ENCODE measurements at regions not wholly inside any gene's neighbourhood (a gene's known extent, or its start where the extent isn't known, plus 50 kb on each side); places are given as distances from the start of the nearest gene placed in this dataset.
"Not testable (repeated sequence)": the region's sequence is repeated elsewhere in the genome, so short reads cannot be mapped to it uniquely, and the experiment has no call there.

DNA sequence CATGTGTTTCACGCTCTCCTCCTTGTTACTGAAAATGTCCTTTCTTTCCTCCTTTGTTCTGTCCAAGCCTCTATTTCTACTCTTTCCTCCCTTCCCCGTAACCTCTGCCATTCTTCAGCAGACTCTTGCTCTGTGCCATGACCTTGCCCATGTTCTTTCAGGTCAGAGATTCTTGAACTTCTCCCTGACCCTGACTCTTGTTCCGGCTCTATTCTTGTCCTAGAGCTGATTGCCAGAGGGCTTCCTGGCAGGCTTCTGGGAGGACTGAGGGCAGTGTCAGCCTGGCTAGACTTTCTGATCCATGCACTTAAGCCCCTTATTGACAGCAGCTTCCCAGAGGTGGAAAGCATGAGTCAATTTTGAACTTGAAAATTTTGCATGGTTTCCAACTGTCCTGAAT is 174.2 kb downstream of the TMEM161B start:
- intact Hi-C loops (cut with DNase I) = no loop called here
- DNase-seq = peak in 2 of 42 donors; percentile 11

DNA sequence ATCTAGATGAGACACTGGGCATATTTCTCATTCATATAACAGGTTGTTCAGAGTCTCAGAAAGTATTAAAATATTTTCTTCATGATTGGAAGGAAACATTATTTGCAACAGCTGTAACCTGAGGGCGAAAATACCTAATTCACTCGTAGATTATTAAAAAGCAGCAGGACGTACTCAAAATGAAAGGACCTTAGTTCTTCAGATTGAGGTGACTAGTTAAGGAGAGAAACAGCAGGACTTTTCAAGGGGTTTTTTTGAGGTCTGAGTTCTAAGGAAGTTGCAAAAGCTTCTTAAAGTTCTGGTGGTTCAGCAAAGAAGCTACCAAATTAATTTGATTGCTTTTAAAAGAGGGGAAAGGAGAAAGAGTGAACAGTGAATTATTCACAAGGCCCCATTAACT is 174.9 kb downstream of the TMEM161B start:
- DNase-seq = no peak
- intact Hi-C loops (cut with DNase I) = no loop called here

DNA sequence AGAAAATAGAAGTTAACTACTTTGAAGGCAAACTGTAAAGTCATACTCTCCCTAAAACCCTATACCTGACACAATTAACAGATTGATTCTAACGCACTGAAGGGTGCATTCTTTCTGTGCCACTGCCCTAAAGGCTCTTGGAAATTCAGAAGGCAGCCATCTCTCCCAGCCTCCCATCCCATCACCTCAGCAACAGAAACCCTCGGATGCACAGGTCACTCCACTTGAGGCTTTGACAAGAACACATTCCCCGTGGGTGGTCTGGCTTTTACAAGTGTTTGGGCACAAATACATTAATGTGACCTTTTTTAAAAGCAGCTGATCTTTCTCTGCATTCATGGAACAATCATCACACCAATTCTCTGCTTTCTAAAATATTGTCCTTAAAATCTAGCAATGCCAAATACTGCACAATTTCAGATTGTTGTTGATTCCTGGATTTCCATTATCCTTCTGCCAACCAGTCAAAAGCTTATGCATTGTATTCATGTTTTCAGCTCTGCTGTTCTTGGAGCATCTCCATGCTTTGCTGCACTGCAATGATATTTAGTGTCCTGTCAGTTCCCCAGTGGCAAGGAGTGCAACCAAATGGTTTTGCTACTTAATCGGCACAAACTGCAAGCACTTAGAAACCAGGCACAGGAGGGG is 175.6 kb downstream of the TMEM161B start:
- DNase-seq = peak in 17 of 42 donors; percentile 14 to 68 (median 28)
- intact Hi-C loops (cut with DNase I) = no loop called here

DNA sequence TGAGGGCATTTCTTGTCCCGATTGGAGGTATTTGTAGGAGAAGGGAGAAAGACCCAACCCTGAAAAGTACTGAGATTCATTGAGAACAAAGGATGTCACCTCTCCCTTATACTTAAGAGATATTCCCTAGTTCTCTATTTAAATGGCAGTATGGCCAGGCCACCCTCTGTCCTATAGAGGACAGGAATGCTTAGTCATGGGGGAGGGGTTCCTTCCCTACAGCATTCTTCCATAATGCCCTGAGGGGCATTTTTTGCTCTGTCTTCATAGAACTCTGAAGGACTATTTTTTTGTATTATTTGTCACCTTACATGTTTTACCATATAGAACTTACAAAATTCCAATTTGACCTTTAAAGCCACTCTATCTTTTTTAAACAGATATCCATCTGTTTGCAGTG is 176.3 kb downstream of the TMEM161B start:
- no peak for DNase-seq
- intact Hi-C loops (cut with DNase I) = no loop called here

DNA sequence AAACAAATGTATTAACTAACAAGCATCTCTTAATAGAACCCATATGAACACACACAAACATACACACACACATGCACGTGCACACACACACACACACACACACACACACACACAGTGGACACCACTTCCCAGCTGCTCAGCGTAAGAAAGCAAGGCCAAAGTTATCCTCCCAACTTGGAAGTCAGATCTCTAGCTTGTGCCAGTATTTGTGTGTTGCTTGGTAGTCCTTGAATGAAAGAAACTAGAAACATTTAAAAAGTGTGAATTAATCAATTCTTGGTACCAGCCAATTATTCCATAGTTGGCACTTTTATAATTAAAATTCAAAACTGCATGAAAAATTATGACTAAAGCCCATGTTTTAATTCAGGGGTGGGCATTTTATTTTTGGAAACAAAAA is 178.1 kb downstream of the TMEM161B start:
- no peak for DNase-seq
- intact Hi-C loops (cut with DNase I) = no loop called here

DNA sequence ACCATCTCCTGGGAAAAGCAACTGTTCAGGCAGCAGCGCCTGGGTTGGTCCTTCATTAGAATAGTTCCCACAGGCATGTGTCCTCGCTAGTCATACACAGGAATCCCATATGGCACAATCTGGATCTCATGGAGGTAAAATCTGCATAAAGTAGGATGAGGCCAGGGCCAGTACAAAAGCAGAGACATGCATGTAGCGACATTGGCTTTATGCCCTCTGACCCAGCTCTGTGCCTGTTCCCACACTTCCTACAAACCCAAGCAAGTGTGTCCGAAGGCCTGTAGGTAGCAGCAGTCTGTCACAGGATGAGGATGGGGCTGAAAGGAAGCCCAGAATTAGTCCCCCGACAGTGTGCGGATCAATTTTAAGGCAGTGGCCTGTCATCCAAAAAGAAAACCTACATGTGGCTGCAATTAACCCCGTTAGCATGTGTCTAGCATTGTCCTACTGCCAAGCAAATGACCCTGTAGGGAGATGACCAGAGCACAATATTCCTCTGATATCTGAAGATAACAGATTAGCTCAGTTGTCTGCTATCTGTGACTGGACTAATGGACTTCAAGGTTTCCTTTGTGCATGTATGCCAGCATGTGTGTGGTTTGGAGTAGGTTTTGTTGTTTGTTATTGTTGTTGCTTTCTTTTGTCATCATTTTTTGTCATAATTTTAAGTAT is 178.8 kb downstream of the TMEM161B start:
- intact Hi-C loops (cut with DNase I) = no loop called here
- no peak for DNase-seq

DNA sequence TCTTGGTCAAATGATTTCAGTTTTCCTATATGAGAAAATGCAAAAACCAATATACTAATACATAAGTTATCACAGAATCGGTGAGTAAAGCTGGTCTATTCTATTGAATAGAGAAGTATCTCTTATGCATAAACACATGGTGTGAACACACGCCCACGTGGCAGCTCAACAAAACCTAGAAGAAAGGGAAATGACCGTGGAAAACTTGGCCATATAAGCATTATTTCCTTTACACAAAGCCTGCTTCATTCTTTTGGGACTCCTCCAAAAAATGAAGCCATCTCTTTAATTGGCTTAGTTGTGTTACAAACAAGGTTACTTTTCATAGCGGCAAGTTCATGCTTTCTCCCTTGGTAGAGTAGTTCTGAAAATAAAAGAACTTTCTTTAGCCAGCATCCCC is 183.2 kb downstream of the TMEM161B start:
- no peak for DNase-seq
- intact Hi-C loops (cut with DNase I) = no loop called here

DNA sequence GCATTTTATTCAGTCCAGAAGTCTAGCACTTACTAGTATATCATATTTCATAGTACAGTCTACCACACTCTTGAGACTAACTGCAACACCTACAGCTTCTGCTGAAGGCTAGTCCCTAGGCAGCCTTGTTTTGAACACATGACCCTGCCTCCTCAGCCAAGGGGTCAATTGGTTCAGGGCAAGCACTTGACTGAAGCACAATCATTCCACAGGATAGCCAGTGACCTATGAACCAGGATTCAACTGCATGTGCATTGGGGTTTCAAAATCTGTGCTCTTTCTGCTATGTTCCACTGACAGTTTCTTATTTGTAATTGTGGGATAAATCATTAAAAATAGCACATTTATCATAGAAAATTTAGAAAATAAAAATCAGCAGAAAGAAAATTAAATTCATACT is 186.8 kb downstream of the TMEM161B start:
- intact Hi-C loops (cut with DNase I) = no loop called here
- DNase-seq = no peak

DNA sequence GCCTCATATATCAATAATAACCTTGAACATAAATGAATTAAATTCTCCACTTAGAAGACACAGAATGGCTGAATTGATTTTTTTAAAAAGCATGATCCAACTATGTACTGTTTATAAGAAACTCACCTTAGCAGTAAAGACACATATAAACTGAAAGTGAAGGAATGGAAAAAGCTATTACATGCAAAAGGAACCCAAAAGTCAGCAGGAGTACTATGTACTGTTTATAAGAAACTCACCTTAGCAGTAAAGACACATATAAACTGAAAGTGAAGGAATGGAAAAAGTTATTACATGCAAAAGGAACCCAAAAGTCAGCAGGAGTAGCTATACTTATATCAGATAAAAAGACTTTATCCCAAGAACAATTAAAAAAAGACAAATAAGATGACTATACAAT is 204.8 kb downstream of the TMEM161B start:
- DNase-seq = no peak
- intact Hi-C loops (cut with DNase I) = no loop called here

DNA sequence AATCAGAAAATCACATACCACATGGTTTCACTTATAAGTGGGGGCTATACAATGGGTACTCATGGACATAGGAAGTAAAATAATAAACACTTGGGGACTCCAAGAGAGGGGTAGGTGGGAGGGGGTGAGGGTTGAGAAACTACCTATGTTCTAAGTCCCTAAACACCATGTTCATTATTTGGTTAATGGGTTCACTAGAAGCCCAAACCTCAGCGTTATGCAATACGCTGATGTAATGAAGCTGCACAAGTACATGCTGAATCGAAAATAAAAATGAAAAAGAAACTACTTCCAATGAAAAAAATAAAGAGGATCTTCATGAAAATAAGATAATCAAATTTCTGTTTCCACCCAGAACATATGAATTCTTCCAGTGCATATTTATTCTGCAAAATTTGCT is 208.5 kb downstream of the TMEM161B start:
- intact Hi-C loops (cut with DNase I) = no loop called here
- no peak for DNase-seq

DNA sequence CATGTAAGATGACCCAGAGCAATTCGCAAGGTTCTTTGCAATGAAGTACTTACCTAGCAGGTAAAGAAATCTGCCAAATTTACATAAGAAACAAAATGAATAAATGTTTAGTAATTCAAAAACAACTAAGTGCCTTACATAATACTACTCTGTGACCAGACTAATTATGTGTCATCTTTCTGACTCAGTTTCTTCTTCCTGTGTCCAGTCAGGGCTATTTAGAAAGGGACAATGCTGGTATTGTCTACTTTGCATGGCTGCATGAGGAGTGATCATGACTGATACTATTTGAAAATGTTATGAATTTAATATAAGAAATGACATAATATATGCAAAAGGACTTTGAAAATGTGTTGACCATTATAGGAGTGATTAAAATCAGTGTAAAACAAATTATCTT is 210.0 kb downstream of the TMEM161B start:
- intact Hi-C loops (cut with DNase I) = no loop called here

DNA sequence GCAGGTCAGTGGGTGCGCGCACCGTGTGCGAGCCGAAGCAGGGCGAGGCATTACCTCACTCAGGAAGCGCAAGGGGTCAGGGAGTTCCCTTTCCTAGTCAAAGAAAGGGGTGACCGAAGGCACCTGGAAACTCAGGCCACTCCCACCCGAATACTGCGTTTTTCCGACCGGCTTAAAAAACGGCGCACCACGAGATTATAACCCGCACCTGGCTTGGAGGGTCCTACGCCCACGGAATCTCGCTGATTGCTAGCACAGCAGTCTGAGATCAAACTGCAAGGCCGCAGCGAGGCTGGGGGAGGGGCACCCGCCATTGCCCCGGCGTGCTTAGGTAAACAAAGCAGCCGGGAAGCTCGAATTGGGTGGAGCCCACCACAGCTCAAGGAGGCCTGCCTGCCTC is 216.2 kb downstream of the TMEM161B start:
- intact Hi-C loops (cut with DNase I) = not testable (repeated sequence)

More for the DNA sequence above, 210.0 kb downstream of the TMEM161B start:
- DNase-seq = no peak

DNA sequence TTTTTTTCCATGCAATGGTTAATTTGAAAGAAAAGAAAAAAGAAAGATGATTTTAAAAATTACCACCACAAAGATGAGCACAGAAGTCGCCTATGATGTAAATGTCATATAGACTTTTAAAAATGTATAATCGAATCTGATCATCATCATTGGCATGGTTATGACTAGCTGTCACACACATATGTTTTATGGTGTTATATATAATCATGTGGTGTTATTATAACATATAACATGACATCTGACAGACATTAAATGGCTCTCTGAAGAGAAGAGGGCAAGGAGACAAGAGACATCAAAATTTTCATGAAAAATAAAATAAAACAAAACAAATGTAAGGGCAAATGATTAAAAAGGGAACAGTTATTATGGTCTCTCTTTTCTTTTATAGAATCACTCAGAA is 217.5 kb downstream of the TMEM161B start:
- DNase-seq = no peak
- intact Hi-C loops (cut with DNase I) = no loop called here

More for the DNA sequence above, 216.2 kb downstream of the TMEM161B start:
- not testable (repeated sequence) for DNase-seq

DNA sequence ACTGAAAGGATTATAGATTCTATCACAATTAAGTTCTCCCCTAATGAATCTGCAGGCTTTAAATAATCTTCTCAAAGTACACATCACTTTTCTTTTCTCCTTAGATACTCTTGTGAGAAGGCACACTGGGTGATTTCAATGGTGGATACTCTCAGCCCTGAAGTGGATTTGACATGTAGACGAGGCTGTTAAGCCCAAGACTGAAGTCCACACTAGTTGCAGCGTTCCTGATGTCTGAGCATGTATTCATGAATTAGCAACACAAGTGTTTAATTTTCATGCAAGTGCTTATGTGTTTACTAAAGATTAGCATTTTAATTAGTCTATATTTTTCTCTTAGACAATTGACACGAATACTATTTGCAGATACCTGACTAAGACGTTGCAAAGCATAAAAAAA is 218.9 kb downstream of the TMEM161B start:
- intact Hi-C loops (cut with DNase I) = loop anchor here (10.0 kb wide), 1 partner anchor 85 kb away; no protein-coding TSS in a partner anchor
- DNase-seq = no peak

DNA sequence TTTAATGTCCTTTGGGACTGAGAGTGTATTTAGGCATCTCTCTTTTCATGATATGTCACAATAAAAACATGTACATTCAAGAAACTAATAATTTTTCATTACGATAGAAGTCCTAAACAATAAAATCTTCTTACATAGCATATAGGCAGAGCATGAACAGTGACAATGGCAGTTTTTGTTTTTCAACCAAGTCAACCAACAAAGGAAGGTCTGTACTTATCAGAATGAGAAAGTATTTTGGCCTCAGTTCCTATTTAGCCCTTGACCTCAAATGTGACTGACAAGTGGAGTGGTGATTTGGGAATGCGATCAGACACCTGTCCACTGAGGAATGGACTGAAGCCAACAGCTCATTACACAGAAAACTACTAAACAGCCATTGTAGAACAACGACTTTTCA is 219.5 kb downstream of the TMEM161B start:
- DNase-seq = peak in 1 of 42 donors; percentile 5
- intact Hi-C loops (cut with DNase I) = loop anchor here (10.0 kb wide), 1 partner anchor 86 kb away; no protein-coding TSS in a partner anchor

DNA sequence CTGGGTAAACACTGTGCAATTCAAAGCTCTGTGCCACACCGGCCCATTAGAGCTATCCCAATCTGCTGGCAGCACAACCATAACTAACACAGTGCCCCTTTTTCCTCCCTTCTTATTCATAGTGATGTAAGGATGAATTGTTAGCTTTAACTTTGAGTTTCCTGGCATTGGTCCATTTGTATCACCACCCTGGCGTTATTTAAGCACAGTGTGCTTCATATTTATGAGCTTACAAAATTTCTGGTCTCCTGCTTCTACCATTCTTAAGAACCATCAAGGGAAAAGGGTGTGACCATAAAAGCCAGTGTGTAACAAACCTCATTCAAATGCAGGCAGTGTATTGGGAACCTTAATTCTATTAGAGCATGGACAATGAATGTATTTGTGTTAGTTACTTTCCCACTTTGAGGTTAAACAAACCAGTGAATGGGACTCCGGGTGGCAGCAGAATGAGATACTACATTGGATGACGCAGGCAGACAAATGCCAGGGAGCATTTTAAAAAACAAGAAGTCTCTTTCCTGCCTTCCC is 222.6 kb downstream of the TMEM161B start:
- peak in 34 of 42 donors; percentile 3 to 79 (median 32) for DNase-seq
- intact Hi-C loops (cut with DNase I) = loop anchor here (10.0 kb wide), 1 partner anchor 89 kb away; no protein-coding TSS in a partner anchor

DNA sequence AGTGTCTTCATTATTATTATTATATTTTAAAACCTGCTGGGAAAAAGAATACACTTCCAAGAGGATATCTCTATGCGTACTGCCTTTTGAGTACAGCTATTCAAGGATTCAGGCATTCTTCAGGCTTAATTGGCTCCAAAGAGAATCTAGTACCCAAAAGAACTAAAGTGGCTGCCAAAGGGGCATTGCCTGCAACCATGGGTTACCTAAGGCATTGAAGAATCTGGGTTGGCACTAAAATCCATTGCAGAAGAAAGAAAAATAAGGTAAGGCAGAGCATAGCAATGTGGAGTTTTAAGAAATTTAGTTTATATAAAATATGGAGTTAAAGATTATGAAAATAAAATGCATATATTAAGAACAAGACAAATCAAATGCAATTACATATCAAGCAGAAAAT is 223.5 kb downstream of the TMEM161B start:
- DNase-seq = peak in 7 of 42 donors; percentile 17 to 38 (median 29)
- intact Hi-C loops (cut with DNase I) = loop anchor here (10.0 kb wide), 1 partner anchor 90 kb away; no protein-coding TSS in a partner anchor

DNA sequence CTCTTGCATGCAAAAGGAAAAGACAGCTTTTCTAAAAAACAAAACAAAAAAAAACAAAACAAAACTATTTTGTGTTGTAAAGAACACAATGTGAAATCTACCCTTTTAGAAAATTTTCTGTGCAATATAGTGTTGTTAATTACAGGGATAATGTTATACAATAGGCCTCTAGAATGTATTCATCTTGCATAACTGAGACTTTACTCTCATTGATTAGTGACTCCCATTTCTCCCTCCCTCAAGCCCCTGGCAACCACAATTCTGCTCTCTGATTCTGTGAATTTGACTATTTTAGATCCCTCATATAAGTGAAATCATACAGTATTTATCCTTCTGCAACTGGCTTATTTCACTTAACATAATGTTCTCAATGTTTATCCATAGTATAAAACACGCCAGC is 234.1 kb downstream of the TMEM161B start:
- DNase-seq = no peak
- intact Hi-C loops (cut with DNase I) = no loop called here

DNA sequence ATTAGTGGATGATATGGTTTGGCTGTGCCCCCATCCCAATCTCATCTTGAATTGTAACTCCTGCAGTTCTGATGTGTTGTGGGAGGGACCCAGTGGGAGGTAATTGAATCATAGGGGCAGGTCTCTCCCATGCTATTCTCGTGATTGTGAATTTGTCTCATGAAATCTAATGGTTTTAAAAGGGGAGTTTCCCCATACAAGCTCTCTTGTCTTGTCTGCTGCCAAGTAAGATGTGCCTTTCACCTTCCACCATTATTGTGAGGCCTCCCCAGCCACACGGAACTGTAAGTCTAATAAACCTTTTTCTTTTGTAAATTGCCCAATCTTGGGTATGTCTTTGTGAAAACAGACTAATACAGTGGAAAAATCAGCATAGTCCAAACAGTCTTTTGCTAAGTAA is 235.5 kb downstream of the TMEM161B start:
- intact Hi-C loops (cut with DNase I) = no loop called here
- DNase-seq = no peak

DNA sequence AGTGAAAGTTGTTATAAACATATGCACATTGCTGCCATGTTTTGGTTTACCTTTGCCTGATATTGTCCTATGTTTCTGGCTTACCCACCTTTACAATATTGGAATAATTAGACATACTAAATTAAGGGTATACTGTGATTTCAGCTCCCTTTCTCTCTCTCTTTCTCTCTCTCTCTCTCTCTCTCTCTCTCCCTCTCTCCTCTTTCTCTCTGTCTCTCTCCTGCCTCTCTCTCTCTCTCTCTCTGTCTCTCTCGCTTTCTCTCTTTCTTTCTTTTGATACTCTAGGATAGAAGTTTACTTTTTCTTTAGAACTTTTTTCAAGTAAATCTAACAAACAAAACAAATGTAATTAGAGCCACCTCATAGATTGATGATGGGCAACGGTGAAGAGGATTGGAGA is 239.6 kb downstream of the TMEM161B start:
- DNase-seq = no peak
- intact Hi-C loops (cut with DNase I) = no loop called here

DNA sequence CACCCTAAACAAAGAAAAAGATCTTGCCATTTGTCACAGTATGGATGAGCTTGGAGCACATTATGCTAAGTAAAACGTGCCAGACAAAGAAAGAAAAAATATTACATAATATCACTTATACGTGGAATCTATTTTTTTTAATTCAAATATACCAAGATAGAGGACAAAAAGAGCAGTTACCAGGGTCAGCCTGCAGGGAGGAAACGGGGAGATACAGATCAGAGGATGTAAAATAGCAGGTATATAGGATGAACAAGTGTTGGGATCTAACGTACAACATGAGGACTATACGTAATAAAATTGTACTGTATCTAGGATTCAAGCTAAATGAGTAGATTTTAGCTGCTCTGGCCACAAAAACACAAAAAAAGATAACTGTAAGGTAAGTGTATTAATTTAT is 247.5 kb downstream of the TMEM161B start:
- intact Hi-C loops (cut with DNase I) = no loop called here
- no peak for DNase-seq

Measured in head of caudate nucleus (tissue), 42 donors.